ENCODE measurements at regions not wholly inside any gene's neighbourhood (a gene's known extent, or its start where the extent isn't known, plus 50 kb on each side); places are given as distances from the start of the nearest gene placed in this dataset.

DNA sequence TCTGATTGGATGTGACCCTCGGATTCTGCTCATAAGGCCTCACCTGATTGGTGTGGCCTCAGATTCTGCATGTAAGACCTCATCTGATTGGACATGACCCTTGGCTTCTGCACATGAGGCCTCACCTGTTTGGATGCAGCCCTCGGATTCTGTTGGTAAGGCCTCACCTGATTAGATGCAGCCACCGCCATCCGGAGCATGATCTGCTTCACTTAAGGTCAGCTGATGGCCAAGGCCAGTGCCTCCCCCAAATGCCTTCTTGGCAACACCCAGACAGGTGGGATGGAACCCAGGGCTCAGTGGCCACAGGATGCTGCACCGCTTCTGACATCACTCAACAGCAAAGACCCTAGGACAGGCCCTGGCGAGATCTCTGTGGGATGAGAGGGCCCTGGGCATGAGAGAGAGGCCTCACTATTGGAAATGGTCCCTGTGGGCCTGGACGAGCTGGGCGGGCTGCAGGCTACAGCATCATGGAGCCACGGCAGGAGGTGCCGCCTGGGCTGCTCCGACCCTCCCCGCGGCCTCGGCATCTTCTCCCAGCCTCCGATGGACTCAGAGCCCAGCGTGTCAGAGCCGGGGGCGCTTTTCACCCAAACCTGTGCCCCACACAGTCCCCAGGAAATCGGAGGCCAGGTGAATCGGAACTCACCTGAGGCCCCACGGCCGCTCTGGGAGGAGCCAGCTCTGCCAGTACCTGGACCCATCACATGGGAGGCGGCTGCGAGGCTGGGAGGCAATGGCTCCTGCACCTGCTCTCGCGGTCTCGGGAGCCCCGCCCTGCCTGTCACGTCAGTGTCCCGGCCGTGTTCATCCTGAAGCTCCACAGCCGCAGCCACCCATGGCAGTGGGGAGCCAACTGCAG is 60.9 kb upstream of the ZNF469 start:
- no peaks in the 10 kb centered on the region for H3K27me3 ChIP-seq
- no peak for DNase-seq (ENCODE audit: extremely low spot score in 2 of 2)
- no peaks in the 10 kb centered on the region for H3K9me3 ChIP-seq
- H3K4me3 ChIP-seq = no peak overlapping the region
- no peaks in the 10 kb centered on the region for H3K36me3 ChIP-seq
- TF ChIP-seq POLR2AphosphoS5 (IDR thresholded peaks at IDR 0.05; ENCODE audit: insufficient read depth in 1 of 2, low read depth in 1 of 2) (no peak), POLR2A (IDR thresholded peaks at IDR 0.05) (no peak)
- TF ChIP-seq, protein P1, sequence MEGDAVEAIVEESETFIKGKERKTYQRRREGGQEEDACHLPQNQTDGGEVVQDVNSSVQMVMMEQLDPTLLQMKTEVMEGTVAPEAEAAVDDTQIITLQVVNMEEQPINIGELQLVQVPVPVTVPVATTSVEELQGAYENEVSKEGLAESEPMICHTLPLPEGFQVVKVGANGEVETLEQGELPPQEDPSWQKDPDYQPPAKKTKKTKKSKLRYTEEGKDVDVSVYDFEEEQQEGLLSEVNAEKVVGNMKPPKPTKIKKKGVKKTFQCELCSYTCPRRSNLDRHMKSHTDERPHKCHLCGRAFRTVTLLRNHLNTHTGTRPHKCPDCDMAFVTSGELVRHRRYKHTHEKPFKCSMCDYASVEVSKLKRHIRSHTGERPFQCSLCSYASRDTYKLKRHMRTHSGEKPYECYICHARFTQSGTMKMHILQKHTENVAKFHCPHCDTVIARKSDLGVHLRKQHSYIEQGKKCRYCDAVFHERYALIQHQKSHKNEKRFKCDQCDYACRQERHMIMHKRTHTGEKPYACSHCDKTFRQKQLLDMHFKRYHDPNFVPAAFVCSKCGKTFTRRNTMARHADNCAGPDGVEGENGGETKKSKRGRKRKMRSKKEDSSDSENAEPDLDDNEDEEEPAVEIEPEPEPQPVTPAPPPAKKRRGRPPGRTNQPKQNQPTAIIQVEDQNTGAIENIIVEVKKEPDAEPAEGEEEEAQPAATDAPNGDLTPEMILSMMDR (IDR thresholded peaks at IDR 0.05) = no peak
- no peak overlapping the region for H3K27ac ChIP-seq
- peaks cover 16% of the 10 kb centered on the region for H3K4me1 ChIP-seq
- intact Hi-C loops (cut with DNase I) = no loop called here

DNA sequence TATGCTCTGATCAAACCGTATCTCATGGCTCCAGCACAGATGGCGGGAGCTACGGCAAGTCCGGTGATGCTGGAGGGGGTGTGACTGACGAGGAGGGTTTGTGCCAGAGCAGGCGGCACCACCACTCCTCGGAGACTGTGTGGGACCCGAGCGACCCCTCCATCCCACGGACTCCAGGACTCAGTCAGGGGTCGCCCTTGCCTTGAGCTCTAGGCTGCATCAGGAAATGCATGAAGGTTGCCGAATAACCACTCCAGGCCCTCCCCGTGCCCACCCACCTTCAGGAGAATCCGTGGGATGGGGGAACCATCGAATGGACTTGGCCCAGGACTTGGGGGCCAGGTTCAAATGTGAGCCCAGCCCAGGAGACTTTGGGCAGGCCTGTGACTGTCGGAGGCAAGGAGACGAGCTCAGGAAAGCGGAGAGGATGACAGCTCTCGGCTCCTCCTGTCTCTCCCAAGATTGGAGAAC is 60.2 kb upstream of the ZNF469 start:
- no peak overlapping the region for H3K27ac ChIP-seq
- no peaks in the 10 kb centered on the region for H3K36me3 ChIP-seq
- H3K27me3 ChIP-seq = no peaks in the 10 kb centered on the region
- intact Hi-C loops (cut with DNase I) = no loop called here
- TF ChIP-seq POLR2A (IDR thresholded peaks at IDR 0.05) (no peak), POLR2AphosphoS5 (IDR thresholded peaks at IDR 0.05; ENCODE audit: insufficient read depth in 1 of 2, low read depth in 1 of 2) (no peak)
- TF ChIP-seq, protein P1 (IDR thresholded peaks at IDR 0.05) = no peak
- H3K4me3 ChIP-seq = no peak overlapping the region
- H3K9me3 ChIP-seq = no peaks in the 10 kb centered on the region
- peaks cover 10% of the 10 kb centered on the region for H3K4me1 ChIP-seq
- DNase-seq (ENCODE audit: extremely low spot score in 2 of 2) = no peak

DNA sequence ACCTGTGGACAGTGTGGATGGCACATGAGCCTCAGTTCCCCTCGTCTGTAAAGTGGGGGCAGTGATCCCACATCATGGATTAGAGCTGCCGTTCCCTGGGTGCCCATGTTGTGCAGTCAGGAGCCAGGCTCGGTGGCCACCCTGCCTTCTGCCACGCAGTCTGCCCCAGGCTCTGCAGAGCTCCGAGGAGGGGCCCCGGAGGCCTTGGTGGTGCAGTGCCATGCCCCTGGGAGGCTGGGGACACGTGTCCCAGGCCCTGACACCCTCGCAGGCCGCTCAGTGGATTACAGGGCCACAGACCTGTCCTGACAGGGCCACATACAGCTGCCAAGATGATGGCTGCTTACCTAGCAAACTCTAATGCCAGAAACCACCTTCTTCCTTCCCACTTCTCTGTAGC is 59.7 kb upstream of the ZNF469 start:
- no peaks in the 10 kb centered on the region for H3K9me3 ChIP-seq
- intact Hi-C loops (cut with DNase I) = no loop called here
- no peak overlapping the region for H3K4me3 ChIP-seq
- no peaks in the 10 kb centered on the region for H3K27me3 ChIP-seq
- H3K36me3 ChIP-seq = no peaks in the 10 kb centered on the region
- H3K27ac ChIP-seq = no peak overlapping the region
- TF ChIP-seq, protein P1 (IDR thresholded peaks at IDR 0.05) = no peak
- TF ChIP-seq POLR2A (IDR thresholded peaks at IDR 0.05) = no peak
- TF ChIP-seq POLR2AphosphoS5 (IDR thresholded peaks at IDR 0.05; ENCODE audit: insufficient read depth in 1 of 2, low read depth in 1 of 2) = no peak
- peaks cover 4% of the 10 kb centered on the region for H3K4me1 ChIP-seq
- DNase-seq (ENCODE audit: extremely low spot score in 2 of 2) = no peak

DNA sequence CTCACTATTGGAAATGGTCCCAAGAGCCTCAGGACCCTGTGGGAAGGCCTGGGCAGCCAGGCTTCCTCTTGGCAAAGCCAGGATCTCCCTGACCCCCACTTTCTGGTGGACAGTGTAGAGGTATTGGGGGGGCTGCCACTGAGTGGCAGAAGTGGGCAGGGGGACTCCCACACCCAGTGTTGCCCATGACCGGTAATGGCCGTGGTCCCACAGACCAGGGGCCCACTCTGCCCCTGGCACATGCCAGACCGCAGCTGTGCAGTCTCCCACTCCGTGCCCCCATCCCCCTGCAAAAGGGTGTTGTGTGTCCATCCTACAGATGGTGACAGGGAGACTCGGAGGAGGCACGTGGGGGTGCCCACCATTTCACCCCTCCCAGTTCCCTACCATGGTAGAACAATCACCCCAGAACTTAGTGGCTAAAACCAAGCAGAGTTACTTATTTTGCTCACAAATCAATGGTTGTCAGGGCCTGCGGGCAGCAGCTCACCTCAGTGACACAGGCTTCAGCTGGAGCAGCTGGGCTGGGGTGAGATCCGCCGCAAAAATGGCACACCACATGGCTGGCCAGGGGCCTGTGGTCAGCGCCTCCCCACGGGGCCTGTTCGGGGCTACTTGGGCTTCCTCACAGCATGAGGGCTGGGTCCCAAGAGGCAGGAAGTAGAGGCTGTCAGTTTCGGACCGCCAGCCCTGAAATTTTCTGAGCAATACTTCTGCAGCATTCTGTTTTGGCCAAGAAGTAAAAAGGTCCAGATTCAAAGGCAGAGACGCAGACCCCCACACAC is 59.0 kb upstream of the ZNF469 start:
- Histone ChIP-seq H3K9me3 (no peaks in the 10 kb centered on the region), H3K27ac (no peak overlapping the region), H3K4me1 (no peaks in the 10 kb centered on the region), H3K27me3 (no peaks in the 10 kb centered on the region), H3K36me3 (no peaks in the 10 kb centered on the region), H3K4me3 (no peak overlapping the region)
- intact Hi-C loops (cut with DNase I) = no loop called here
- no peak for TF ChIP-seq POLR2AphosphoS5 (IDR thresholded peaks at IDR 0.05; ENCODE audit: insufficient read depth in 1 of 2, low read depth in 1 of 2)
- no peak for DNase-seq (ENCODE audit: extremely low spot score in 2 of 2)

DNA sequence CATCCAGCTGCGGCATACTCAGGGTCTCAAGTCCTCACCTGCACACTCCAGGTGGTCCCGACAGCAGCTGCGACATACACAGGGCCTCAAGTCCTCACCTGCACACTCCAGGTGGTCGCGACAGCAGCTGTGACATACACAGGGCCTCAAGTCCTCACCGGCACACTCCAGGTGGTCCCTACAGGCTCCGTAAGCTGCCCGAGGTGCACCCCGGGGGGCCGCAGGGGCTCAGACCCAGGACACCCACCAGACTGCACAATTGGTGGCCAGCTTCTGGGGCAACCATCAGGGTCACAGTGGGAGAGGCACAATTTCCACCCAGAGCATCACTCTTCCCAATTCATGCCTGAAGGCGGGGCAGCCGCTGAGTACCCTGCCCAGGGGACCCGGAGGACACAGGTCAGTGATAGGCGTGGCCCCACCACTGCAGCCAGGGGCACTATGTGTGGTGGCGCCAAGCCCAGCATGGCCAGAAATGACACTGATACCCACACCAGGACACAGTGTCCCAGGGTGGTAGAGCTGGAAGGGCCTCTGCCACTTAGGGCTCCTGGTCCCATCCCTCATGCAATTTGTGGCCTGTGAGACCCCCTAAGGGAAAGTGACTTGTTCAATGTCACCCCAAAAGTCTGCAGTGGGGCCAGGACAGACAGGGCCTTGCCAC is 57.5 kb upstream of the ZNF469 start:
- DNase-seq (ENCODE audit: extremely low spot score in 2 of 2) = no peak
- H3K36me3 ChIP-seq = no peaks in the 10 kb centered on the region
- H3K4me1 ChIP-seq = no peaks in the 10 kb centered on the region
- no peak overlapping the region for H3K4me3 ChIP-seq
- intact Hi-C loops (cut with DNase I) = no loop called here
- H3K27me3 ChIP-seq = no peaks in the 10 kb centered on the region
- no peaks in the 10 kb centered on the region for H3K9me3 ChIP-seq
- H3K27ac ChIP-seq = no peak overlapping the region
- TF ChIP-seq POLR2AphosphoS5 (IDR thresholded peaks at IDR 0.05; ENCODE audit: insufficient read depth in 1 of 2, low read depth in 1 of 2) (no peak), POLR2A (IDR thresholded peaks at IDR 0.05) (no peak)
- TF ChIP-seq, protein P1 (IDR thresholded peaks at IDR 0.05) = no peak

Data from vagina (tissue), 2 donors.